IPS-NIHi7 (cell line): ENCODE measurements at regions not wholly inside any gene's neighbourhood (a gene's known extent, or its start where the extent isn't known, plus 50 kb on each side); places are given as distances from the start of the nearest gene placed in this dataset.

Source experiments
- DNase-seq: peaks from one replicate; pipeline ENCODE4 v3.0.0; 2012; ENCODE audit warnings: mixed read lengths; ENCODE audit errors: extremely low spot score

GRCh38 chrX:100512471-100512870, 72.3 kb upstream of the TNMD start:
- peak; percentile 52 for DNase-seq

GRCh38 chrX:100494646-100495370, 84.7 kb upstream of the PCDH19 start:
- DNase-seq, result no peak

GRCh38 chrX:100491174-100491573, 81.1 kb upstream of the PCDH19 start:
- no peak for DNase-seq

GRCh38 chrX:100487795-100488194, 77.7 kb upstream of the PCDH19 start:
- no peak for DNase-seq

- DNase-seq, result no peak
Observed at GRCh38 chrX:100484971-100485370, 74.9 kb upstream of the PCDH19 start.

GRCh38 chrX:100479329-100479728, 69.3 kb upstream of the PCDH19 start:
- DNase-seq, result no peak

- no peak for DNase-seq
Observed at GRCh38 chrX:100478714-100479306, 68.7 kb upstream of the PCDH19 start.

GRCh38 chrX:100477958-100478357, 67.9 kb upstream of the PCDH19 start:
- DNase-seq, result no peak

- DNase-seq, result no peak
Observed at GRCh38 chrX:100477467-100477866, 67.4 kb upstream of the PCDH19 start.
